H1 (cell line): ENCODE measurements at regions not wholly inside any gene's neighbourhood (a gene's known extent, or its start where the extent isn't known, plus 50 kb on each side); places are given as distances from the start of the nearest gene placed in this dataset.

Experiments
- CBX5 ChIP-seq: fragments of 300-800, 300-1000 bp; sonication (generic); IDR thresholded peaks from 2 replicates; pipeline ENCODE4 v1.7.1; 2016; ENCODE audit warnings: antibody characterized with exemption, low read length, low read depth
- CHD7 ChIP-seq: fragments of 300-600 bp; sonication (generic); IDR thresholded peaks from 2 replicates; pipeline ENCODE4 v1.7.1; 2012; ENCODE audit warnings: low read length, moderate library complexity, mild to moderate bottlenecking, inconsistent platforms; ENCODE audit not compliant: insufficient replicate concordance
- GTF2F1 ChIP-seq: IDR thresholded peaks from 2 replicates; pipeline ENCODE4 v1.6.1; 2012; ENCODE audit warnings: low read depth, low read length, improper control_type of control experiment, borderline replicate concordance
- HDAC6 ChIP-seq: IDR thresholded peaks from one replicate; pipeline ENCODE4 v1.7.1; 2012; ENCODE audit warnings: low read depth, mild to moderate bottlenecking, inconsistent platforms, low read length, moderate library complexity
- SRF ChIP-seq: IDR thresholded peaks from 2 replicates; pipeline ENCODE4 v1.6.1; 2011; ENCODE audit warnings: mild to moderate bottlenecking, low read depth, low read length, moderate library complexity
- TEAD4 ChIP-seq: IDR thresholded peaks from 2 replicates; pipeline ENCODE4 v1.6.1; 2012; ENCODE audit warnings: low read depth, low read length, inconsistent platforms, mixed read lengths

- no peak for TF ChIP-seq CBX5
- no peak for TF ChIP-seq GTF2F1
- no peak for TF ChIP-seq CHD7
- no peak for TF ChIP-seq TEAD4
- no peak for TF ChIP-seq HDAC6
- no peak for TF ChIP-seq SRF
Observed at GRCh38 chr13:84525865-84526264, 643.6 kb upstream of the SLITRK1 start (continued).
